HG03066 (cell line): ENCODE measurements at regions not wholly inside any gene's neighbourhood (a gene's known extent, or its start where the extent isn't known, plus 50 kb on each side); places are given as distances from the start of the nearest gene placed in this dataset.

Experiments used
- ATAC-seq: cut with Tn5 transposase; IDR thresholded peaks from one replicate; pipeline ENCODE4 v1.9.1; 2021; ENCODE audit warnings: low read depth; ENCODE audit not compliant: unreplicated experiment

- ATAC-seq = no peak
These were observed 643.1 kb downstream of the GALC start for GRCh38 chr14:87349921-87350320.

GRCh38 chr14:87343652-87344051 is 649.3 kb downstream of the GALC start:
- ATAC-seq = no peak

- ATAC-seq = no peak
These were observed 657.8 kb downstream of the GALC start for GRCh38 chr14:87334997-87335685.

- ATAC-seq = no peak
These were observed 661.0 kb downstream of the GALC start for GRCh38 chr14:87331991-87332390.

GRCh38 chr14:87325741-87326140 is 667.2 kb downstream of the GALC start:
- ATAC-seq = no peak

GRCh38 chr14:87323191-87323590 is 669.8 kb downstream of the GALC start:
- no peak for ATAC-seq

- no peak for ATAC-seq
These were observed 671.4 kb downstream of the GALC start for GRCh38 chr14:87321548-87321947.

- no peak for ATAC-seq
These were observed 680.1 kb downstream of the GALC start for GRCh38 chr14:87312894-87313205.

- ATAC-seq = no peak
These were observed 680.7 kb downstream of the GALC start for GRCh38 chr14:87312169-87312893.

GRCh38 chr14:87309557-87309956 is 683.4 kb downstream of the GALC start:
- no peak for ATAC-seq

- ATAC-seq = no peak
These were observed 686.4 kb downstream of the GALC start for GRCh38 chr14:87306409-87307168.

- ATAC-seq = no peak
These were observed 687.6 kb downstream of the GALC start for GRCh38 chr14:87305345-87305744.

- ATAC-seq = no peak
These were observed 688.6 kb downstream of the GALC start for GRCh38 chr14:87304404-87304803.

- ATAC-seq = no peak
These were observed 706.2 kb downstream of the GALC start for GRCh38 chr14:87286826-87287225.

GRCh38 chr14:87286191-87286590 is 706.8 kb downstream of the GALC start:
- ATAC-seq = no peak

- ATAC-seq = no peak
These were observed 707.5 kb downstream of the GALC start for GRCh38 chr14:87285506-87285905.

- no peak for ATAC-seq
These were observed 709.4 kb downstream of the GALC start for GRCh38 chr14:87283547-87283946.

- no peak for ATAC-seq
These were observed 710.7 kb downstream of the GALC start for GRCh38 chr14:87282266-87282665.

- ATAC-seq = no peak
These were observed 714.6 kb downstream of the GALC start for GRCh38 chr14:87278415-87278814.

- no peak for ATAC-seq
These were observed 721.7 kb downstream of the GALC start for GRCh38 chr14:87271331-87271730.

GRCh38 chr14:87268997-87269396 is 724.0 kb downstream of the GALC start:
- no peak for ATAC-seq

GRCh38 chr14:87264796-87265195 is 728.2 kb downstream of the GALC start:
- ATAC-seq = no peak
